H1 (cell line): ENCODE measurements at regions not wholly inside any gene's neighbourhood (a gene's known extent, or its start where the extent isn't known, plus 50 kb on each side); places are given as distances from the start of the nearest gene placed in this dataset.

Experiments used
- CTCF ChIA-PET: fragments of 300-600 bp; sonication (Branson Sonifier 250); formaldehyde crosslinking; loops from one replicate; lab custom pipeline; 2021; ENCODE audit not compliant: partially characterized antibody; lab: Charles Lee
- POLR2A ChIA-PET: fragments of 300-600 bp; sonication (Branson Sonifier 250); formaldehyde crosslinking; loops from one replicate; lab custom pipeline; 2021; ENCODE audit warnings: inconsistent platforms; ENCODE audit not compliant: partially characterized antibody; lab: Charles Lee
- DNase-seq, 2 experiments: peaks; one replicate each; pipeline versions ENCODE4 v3.0.0 to v3.0.0-alpha.2; 2010 to 2022; ENCODE audit warnings: low spot score in 2 of 2, low read depth in 1 of 2, mixed read lengths in 1 of 2
- FAIRE-seq: peaks from 2 replicates; lab custom pipeline; 2011; peaks lifted over from hg19 to GRCh38; lab: Jason Lieb, UNC
- H2AFZ ChIP-seq: 2 replicates; pipeline ENCODE4 v1.8.1; 2012; ENCODE audit warnings: low read length, inconsistent platforms
- H2AK5ac ChIP-seq: 2 replicates; pipeline ENCODE4 v1.6.1; 2013; ENCODE audit warnings: low read depth, low read length
- H2BK120ac ChIP-seq: replicated peaks from 2 replicates; pipeline ENCODE3; 2013; ENCODE audit warnings: low read depth, low read length, inconsistent platforms
- H2BK12ac ChIP-seq: 2 replicates; pipeline ENCODE4 v1.6.1; 2013; ENCODE audit warnings: low read depth, low read length
- H2BK15ac ChIP-seq: 2 replicates; pipeline ENCODE4 v1.6.1; 2013; ENCODE audit warnings: low read length
- H2BK20ac ChIP-seq: 2 replicates; pipeline ENCODE4 v1.6.1; 2013; ENCODE audit warnings: low read length
- H2BK5ac ChIP-seq: 2 replicates; pipeline ENCODE4 v1.6.1; 2013; ENCODE audit warnings: low read depth, low read length
- H3K14ac ChIP-seq: 2 replicates; pipeline ENCODE4 v1.6.1; 2013; ENCODE audit warnings: inconsistent platforms; ENCODE audit not compliant: insufficient read length
- H3K18ac ChIP-seq: 2 replicates; pipeline ENCODE4 v1.6.1; 2013; ENCODE audit warnings: low read length; ENCODE audit errors: extremely low read depth
- H3K23ac ChIP-seq: 2 replicates; pipeline ENCODE4 v1.6.1; 2013; ENCODE audit warnings: inconsistent platforms; ENCODE audit not compliant: insufficient read length
- H3K23me2 ChIP-seq: 2 replicates; pipeline ENCODE4 v1.6.1; 2013; ENCODE audit warnings: low read depth, low read length
- H3K27ac ChIP-seq: 2 replicates; pipeline ENCODE4 v1.6.1; 2011; ENCODE audit warnings: low read depth, low read length, inconsistent platforms
- H3K27me3 ChIP-seq, 4 experiments: replicated peaks in 1 of 4; 1 replicate in 1 of 4; 2 replicates in 3 of 4; pipeline versions ENCODE4 v1.6.1 to v1.8.1; 2011 to 2013; ENCODE audit warnings: low read length in 3 of 4, mild to moderate bottlenecking in 3 of 4, inconsistent platforms in 2 of 4, mixed read lengths in 2 of 4, moderate library complexity in 1 of 4; ENCODE audit not compliant: control insufficient read depth in 3 of 4, insufficient read depth in 3 of 4; ENCODE audit errors: extremely low read depth in 1 of 4
- H3K36me3 ChIP-seq, 4 experiments: 2 replicates each; pipeline versions ENCODE4 v1.6.1 to v1.8.1; 2011 to 2013; ENCODE audit warnings: mild to moderate bottlenecking in 4 of 4, low read length in 3 of 4, moderate library complexity in 2 of 4, control low read depth in 1 of 4, inconsistent platforms in 1 of 4; ENCODE audit not compliant: insufficient read depth in 4 of 4, control insufficient read depth in 2 of 4
- H3K4ac ChIP-seq: replicated peaks from 2 replicates; pipeline ENCODE3; 2013; ENCODE audit warnings: low read length, low read depth, mixed read lengths, inconsistent platforms; ENCODE audit not compliant: insufficient read length
- H3K4me1 ChIP-seq, 4 experiments: replicated peaks in 1 of 4; 1 replicate in 1 of 4; 2 replicates in 3 of 4; pipeline versions ENCODE4 v1.6.1 to v1.8.1; 2011 to 2013; ENCODE audit warnings: low read length in 3 of 4, inconsistent platforms in 2 of 4, mixed read lengths in 1 of 4; ENCODE audit not compliant: insufficient read depth in 4 of 4, control insufficient read depth in 3 of 4
- H3K4me2 ChIP-seq, 2 experiments: 2 replicates each; pipeline versions ENCODE4 v1.6.1 to v1.8.1; 2011 to 2013; ENCODE audit warnings: low read depth in 2 of 2, low read length in 2 of 2, control low read depth in 1 of 2, inconsistent platforms in 1 of 2, mild to moderate bottlenecking in 1 of 2; ENCODE audit not compliant: insufficient read depth in 1 of 2
- H3K4me3 ChIP-seq, 4 experiments: fragments of 200-600, 300-600 bp in 1 of 4; sonication (generic), shearing (Covaris generic), sonication (Bioruptor Twin) in 1 of 4; 2 replicates each; pipeline versions ENCODE4 v1.5.1 to v1.8.1; 2011 to 2016; ENCODE audit warnings: low read length in 4 of 4, low read depth in 3 of 4, control low read depth in 2 of 4, inconsistent platforms in 2 of 4, mild to moderate bottlenecking in 2 of 4, mixed read lengths in 1 of 4, moderate library complexity in 1 of 4; ENCODE audit not compliant: insufficient read depth in 2 of 4; ENCODE audit errors: extremely low read depth in 1 of 4
- H3K56ac ChIP-seq: replicated peaks from 2 replicates; pipeline ENCODE3; 2013; ENCODE audit warnings: low read depth, mild to moderate bottlenecking, mixed read lengths, low read length, inconsistent platforms; ENCODE audit not compliant: insufficient read length
- H3K79me1 ChIP-seq: 2 replicates; pipeline ENCODE4 v1.6.1; 2013; ENCODE audit warnings: low read depth, low read length, control low read depth
- H3K79me2 ChIP-seq, 2 experiments: 2 replicates each; pipeline versions ENCODE4 v1.6.1 to v1.8.1; 2012 to 2013; ENCODE audit warnings: low read length in 2 of 2, mild to moderate bottlenecking in 2 of 2, inconsistent platforms in 1 of 2; ENCODE audit not compliant: insufficient read depth in 2 of 2, control insufficient read depth in 1 of 2
- H3K9ac ChIP-seq, 4 experiments: replicated peaks in 1 of 4; 1 replicate in 1 of 4; 2 replicates in 3 of 4; pipeline versions ENCODE4 v1.6.1 to v1.8.1; 2011 to 2013; ENCODE audit warnings: low read depth in 3 of 4, low read length in 3 of 4, control low read depth in 2 of 4, mild to moderate bottlenecking in 2 of 4, moderate library complexity in 2 of 4, inconsistent platforms in 1 of 4; ENCODE audit errors: extremely low read depth in 1 of 4
- H3K9me3 ChIP-seq, 2 experiments: 2 replicates each; pipeline versions ENCODE4 v1.6.1 to v1.8.1; 2012 to 2013; ENCODE audit warnings: mild to moderate bottlenecking in 2 of 2, moderate library complexity in 2 of 2, control low read depth in 1 of 2, inconsistent platforms in 1 of 2, low read depth in 1 of 2, low read length in 1 of 2, mixed read lengths in 1 of 2; ENCODE audit not compliant: insufficient read depth in 2 of 2
- H4K20me1 ChIP-seq, 2 experiments: replicated peaks in 1 of 2; 2 replicates each; pipeline versions ENCODE3 to v1.8.1; 2011 to 2013; ENCODE audit warnings: inconsistent platforms in 2 of 2, low read length in 2 of 2, mild to moderate bottlenecking in 1 of 2; ENCODE audit not compliant: insufficient read depth in 2 of 2, control insufficient read depth in 1 of 2
- H4K5ac ChIP-seq: 2 replicates; pipeline ENCODE4 v1.6.1; 2013; ENCODE audit warnings: low read length, low read depth, mixed read lengths, inconsistent platforms; ENCODE audit not compliant: insufficient read length
- H4K8ac ChIP-seq: 2 replicates; pipeline ENCODE4 v1.8.0; 2013; ENCODE audit warnings: mild to moderate bottlenecking, moderate library complexity, low read length, inconsistent platforms; ENCODE audit not compliant: insufficient read depth; ENCODE audit errors: extremely low read depth
- H4K91ac ChIP-seq: replicated peaks from 2 replicates; pipeline ENCODE3; 2013; ENCODE audit warnings: low read length, mixed read lengths, inconsistent platforms; ENCODE audit not compliant: insufficient read length
- ATF3 ChIP-seq: IDR thresholded peaks from 2 replicates; pipeline ENCODE4 v1.6.1; 2011; ENCODE audit warnings: low read depth, mild to moderate bottlenecking, low read length; ENCODE audit not compliant: insufficient read depth
- BACH1 ChIP-seq: IDR thresholded peaks from 2 replicates; pipeline ENCODE4 v1.6.1; 2012; ENCODE audit warnings: low read length, improper control_type of control experiment
- CTBP2 ChIP-seq: IDR thresholded peaks from 2 replicates; pipeline ENCODE4 v1.7.0; 2011; ENCODE audit warnings: borderline replicate concordance, mild to moderate bottlenecking, moderate library complexity, mixed read lengths, low read length; ENCODE audit not compliant: insufficient read depth, insufficient read length
- GTF2F1 ChIP-seq: IDR thresholded peaks from 2 replicates; pipeline ENCODE4 v1.6.1; 2012; ENCODE audit warnings: low read depth, low read length, improper control_type of control experiment, borderline replicate concordance
- MAX ChIP-seq: IDR thresholded peaks from 2 replicates; pipeline ENCODE4 v1.6.1; 2012; ENCODE audit warnings: inconsistent platforms
- POLR2AphosphoS5 ChIP-seq: IDR thresholded peaks from 2 replicates; pipeline ENCODE4 v1.6.1; 2011; ENCODE audit warnings: low read depth, low read length
- RXRA ChIP-seq: IDR thresholded peaks from 2 replicates; pipeline ENCODE4 v1.6.1; 2011; ENCODE audit warnings: low read depth, mild to moderate bottlenecking, low read length, moderate library complexity; ENCODE audit not compliant: insufficient read depth
- SAP30 ChIP-seq: fragments of 300-600 bp; sonication (generic); IDR thresholded peaks from 2 replicates; pipeline ENCODE4 v1.7.1; 2012; ENCODE audit warnings: low read length, moderate library complexity, mild to moderate bottlenecking, inconsistent platforms; ENCODE audit not compliant: insufficient read depth, insufficient replicate concordance
- SP2 ChIP-seq: IDR thresholded peaks from 2 replicates; pipeline ENCODE4 v1.6.1; 2012; ENCODE audit warnings: mild to moderate bottlenecking, low read length, inconsistent platforms
- SP4 ChIP-seq: IDR thresholded peaks from 2 replicates; pipeline ENCODE4 v1.6.1; 2012; ENCODE audit warnings: low read length, inconsistent platforms
- TAF1 ChIP-seq: IDR thresholded peaks from 2 replicates; pipeline ENCODE4 v1.6.1; 2011; ENCODE audit warnings: mild to moderate bottlenecking, low read depth, low read length
- TBP ChIP-seq: IDR thresholded peaks from 2 replicates; pipeline ENCODE4 v1.6.1; 2011; ENCODE audit warnings: low read depth, low read length, improper control_type of control experiment
- TEAD4 ChIP-seq: IDR thresholded peaks from 2 replicates; pipeline ENCODE4 v1.6.1; 2012; ENCODE audit warnings: low read depth, low read length, inconsistent platforms, mixed read lengths
- USF2 ChIP-seq: IDR thresholded peaks from 2 replicates; pipeline ENCODE4 v1.6.1; 2011; ENCODE audit warnings: low read length, improper control_type of control experiment
- WGBS, 2 experiments: shearing (Covaris generic) in 1 of 2; methylation state at CpG; one replicate each; pipeline versions ENCODE4 v1.1.6 to v1.1.7; 2013 to 2015; ENCODE audit warnings: low lambda C conversion rate in 2 of 2, mixed read lengths in 2 of 2, inconsistent platforms in 1 of 2, low coverage in 1 of 2, missing lambda C conversion rate in 1 of 2; ENCODE audit not compliant: insufficient replicate concordance in 2 of 2, insufficient coverage in 1 of 2, insufficient read length in 1 of 2; ENCODE audit errors: extremely low coverage in 1 of 2, missing lambda C conversion rate in 1 of 2; 5-methylcytosine and 5-hydroxymethylcytosine counted together

- ChIA-PET CTCF (interaction anchor here (0.5 kb wide), 1 partner anchor 21 kb away, joined by 4 read pairs; no protein-coding TSS in a partner anchor), POLR2A (no interaction called here)
- Histone ChIP-seq H2BK20ac (no peak overlapping the region), H3K23ac (no peak overlapping the region), H3K4me2 (no peak overlapping the region), H3K27ac (no peak overlapping the region), H3K4ac (no peak overlapping the region), H4K5ac (no peak overlapping the region), H2BK5ac (no peak overlapping the region), H3K27me3 (no peaks in the 10 kb centered on the region), H3K18ac (no peak overlapping the region), H3K79me1 (no peaks in the 10 kb centered on the region), H2AFZ (no peak overlapping the region), H2BK12ac (no peak overlapping the region), H3K56ac (no peak overlapping the region), H3K4me1 (no peaks in the 10 kb centered on the region), H3K9me3 (no peaks in the 10 kb centered on the region), H2BK120ac (no peak overlapping the region), H3K14ac (no peak overlapping the region), H2AK5ac (no peak overlapping the region), H3K36me3 (no peaks in the 10 kb centered on the region), H4K91ac (no peak overlapping the region), H4K20me1 (no peaks in the 10 kb centered on the region), H3K79me2 (no peaks in the 10 kb centered on the region), H3K23me2 (no peaks in the 10 kb centered on the region), H3K9ac (no peak overlapping the region), H4K8ac (no peak overlapping the region), H2BK15ac (no peak overlapping the region), H3K4me3 (no peak overlapping the region)
- FAIRE-seq (no peak), DNase-seq (no peak)
- 100% methylated on average over 1 of the region's 1 CpG; no CpG with 5 or more reads in 1 of the 2 experiments for whole genome bisulfite sequencing, 2 experiments
- TF ChIP-seq BACH1 (no peak), USF2 (no peak), TBP (no peak), TEAD4 (no peak), CTBP2 (no peak), SP4 (no peak), MAX (no peak), POLR2AphosphoS5 (no peak), TAF1 (no peak), ATF3 (no peak), GTF2F1 (no peak), SP2 (no peak), SAP30 (no peak), RXRA (no peak)
Observed at GRCh38 chr3:110736332-110736731, 335.3 kb upstream of the NECTIN3 start.
